DND-41 (cell line): ENCODE measurements at regions not wholly inside any gene's neighbourhood (a gene's known extent, or its start where the extent isn't known, plus 50 kb on each side); places are given as distances from the start of the nearest gene placed in this dataset.

ENCODE experiments used
- CTCF ChIP-seq: IDR thresholded peaks from 2 replicates; pipeline ENCODE4 v1.5.1; 2012; ENCODE audit warnings: borderline replicate concordance, low read length, moderate library complexity, mild to moderate bottlenecking; ENCODE audit not compliant: poor library complexity, severe bottlenecking; ENCODE audit errors: extremely low read depth
- EZH2 ChIP-seq: IDR thresholded peaks from 3 replicates; pipeline ENCODE4 v1.6.1; 2012; ENCODE audit warnings: borderline replicate concordance, low read depth, mild to moderate bottlenecking, moderate library complexity, low read length, inconsistent platforms; ENCODE audit not compliant: severe bottlenecking

- TF ChIP-seq CTCF (no peak), EZH2 (no peak)
Observed at GRCh38 chr3:132242790-132243189, 74.4 kb upstream of the ACP3 start.
